H1 (cell line): ENCODE measurements at regions not wholly inside any gene's neighbourhood (a gene's known extent, or its start where the extent isn't known, plus 50 kb on each side); places are given as distances from the start of the nearest gene placed in this dataset.

Experiments used
- PHF8 ChIP-seq: fragments of 200-600 bp; sonication (generic); conservative IDR thresholded peaks from 2 replicates; pipeline ENCODE4 v1.7.1; 2012; ENCODE audit warnings: low read depth, mild to moderate bottlenecking, inconsistent platforms, low read length, moderate library complexity

DNA sequence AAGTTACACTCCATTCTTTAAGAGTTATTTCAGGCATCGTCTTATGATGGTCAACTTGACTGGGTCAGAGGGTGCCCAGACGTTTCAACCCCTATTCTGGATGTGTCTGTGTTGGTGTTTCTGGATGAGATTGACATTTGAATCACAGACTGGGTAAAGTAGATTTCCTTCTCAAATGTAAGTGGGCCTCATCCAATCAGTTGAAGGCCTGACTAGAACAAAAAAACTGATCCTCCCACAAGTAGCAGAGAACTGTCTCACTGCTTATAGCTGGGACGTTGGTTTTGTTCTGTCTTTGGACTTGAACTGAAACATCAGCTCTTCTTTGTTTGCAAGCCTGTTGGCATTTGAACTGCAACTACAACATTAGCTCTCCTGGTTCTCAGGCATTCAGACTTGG is 76.3 kb upstream of the LYZL1 start (continued):
- TF ChIP-seq PHF8, result no peak
